Osteoblast (primary cell): ENCODE measurements at regions not wholly inside any gene's neighbourhood (a gene's known extent, or its start where the extent isn't known, plus 50 kb on each side); places are given as distances from the start of the nearest gene placed in this dataset.
A peak's percentile ranks its signal among the peaks of the same experiment; 100 is the strongest.

ENCODE experiments used
- DNase-seq: peaks from one replicate; pipeline ENCODE4 v3.0.0; 2011; ENCODE audit warnings: low spot score, mixed read lengths; ENCODE audit not compliant: insufficient read length; ENCODE audit errors: missing footprints
- H2AFZ ChIP-seq: 2 replicates; pipeline ENCODE4 v1.6.0; 2011; ENCODE audit warnings: mild to moderate bottlenecking, low read length
- H3K27ac ChIP-seq: 2 replicates; pipeline ENCODE4 v1.5.1; 2011; ENCODE audit warnings: mild to moderate bottlenecking, low read depth, low read length, moderate library complexity
- H3K27me3 ChIP-seq: 2 replicates; pipeline ENCODE4 v1.6.0; 2012; ENCODE audit warnings: mild to moderate bottlenecking, control low read depth, inconsistent platforms, low read length, moderate library complexity; ENCODE audit not compliant: insufficient read depth
- H3K36me3 ChIP-seq: 2 replicates; pipeline ENCODE4 v1.5.1; 2011; ENCODE audit warnings: mild to moderate bottlenecking, low read length, control low read depth, moderate library complexity; ENCODE audit not compliant: insufficient read depth
- H3K4me1 ChIP-seq: 2 replicates; pipeline ENCODE4 v1.5.1; 2011; ENCODE audit warnings: mild to moderate bottlenecking, low read length, control low read depth, moderate library complexity; ENCODE audit not compliant: insufficient read depth
- H3K4me2 ChIP-seq: 2 replicates; pipeline ENCODE4 v1.6.0; 2011; ENCODE audit warnings: mild to moderate bottlenecking, low read length; ENCODE audit not compliant: insufficient read depth
- H3K4me3 ChIP-seq: fragments of 200-600 bp; sonication (generic); 3 replicates; pipeline ENCODE4 v1.5.1; 2012; ENCODE audit warnings: mild to moderate bottlenecking, low read length, inconsistent platforms; ENCODE audit not compliant: insufficient read depth
- H3K79me2 ChIP-seq: 2 replicates; pipeline ENCODE4 v1.6.0; 2012; ENCODE audit warnings: mild to moderate bottlenecking, low read length, control low read depth, inconsistent platforms; ENCODE audit not compliant: insufficient read depth
- H3K9me3 ChIP-seq: 2 replicates; pipeline ENCODE4 v1.5.1; 2011; ENCODE audit warnings: low read depth, low read length, control low read depth
- H4K20me1 ChIP-seq: 2 replicates; pipeline ENCODE4 v1.6.0; 2012; ENCODE audit warnings: mild to moderate bottlenecking, low read length, control low read depth; ENCODE audit not compliant: insufficient read depth
- CTCF ChIP-seq: IDR thresholded peaks from 2 replicates; pipeline ENCODE4 v1.5.1; 2011; ENCODE audit warnings: mild to moderate bottlenecking, low read depth, low read length, moderate library complexity; ENCODE audit errors: extremely low read depth

DNA sequence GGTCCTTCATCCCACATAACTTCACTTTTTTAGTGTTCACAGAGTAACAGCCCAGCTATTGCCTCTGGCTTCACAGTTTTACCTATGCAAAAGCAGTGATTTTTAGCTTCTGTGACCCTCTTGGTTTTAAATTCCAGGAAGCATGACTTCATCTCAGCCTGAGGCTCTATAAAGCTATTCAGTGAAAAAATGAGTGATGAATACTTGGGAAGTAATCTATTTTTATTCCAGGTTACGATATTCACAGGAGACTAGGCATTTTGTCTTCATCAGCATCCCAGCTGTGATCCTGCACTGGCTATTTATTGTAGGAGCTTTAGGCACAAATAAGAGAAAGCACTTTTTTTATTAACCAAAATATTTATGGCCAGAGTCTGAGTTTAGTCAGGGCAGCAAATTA lies 164.8 kb downstream of the SNAPC1 start:
- no peak for TF ChIP-seq CTCF
- peaks cover 4% of the 10 kb centered on the region for H3K4me1 ChIP-seq
- peak; percentile 71 for DNase-seq
- H2AFZ ChIP-seq = no peak overlapping the region
- H3K27ac ChIP-seq = peak overlapping the region; percentile 9
- H3K4me3 ChIP-seq = no peak overlapping the region
- no peaks in the 10 kb centered on the region for H3K79me2 ChIP-seq
- peaks cover 36% of the 10 kb centered on the region for H3K27me3 ChIP-seq
- H3K9me3 ChIP-seq = no peaks in the 10 kb centered on the region
- H3K36me3 ChIP-seq = no peaks in the 10 kb centered on the region
- no peaks in the 10 kb centered on the region for H4K20me1 ChIP-seq
- H3K4me2 ChIP-seq = no peak overlapping the region

DNA sequence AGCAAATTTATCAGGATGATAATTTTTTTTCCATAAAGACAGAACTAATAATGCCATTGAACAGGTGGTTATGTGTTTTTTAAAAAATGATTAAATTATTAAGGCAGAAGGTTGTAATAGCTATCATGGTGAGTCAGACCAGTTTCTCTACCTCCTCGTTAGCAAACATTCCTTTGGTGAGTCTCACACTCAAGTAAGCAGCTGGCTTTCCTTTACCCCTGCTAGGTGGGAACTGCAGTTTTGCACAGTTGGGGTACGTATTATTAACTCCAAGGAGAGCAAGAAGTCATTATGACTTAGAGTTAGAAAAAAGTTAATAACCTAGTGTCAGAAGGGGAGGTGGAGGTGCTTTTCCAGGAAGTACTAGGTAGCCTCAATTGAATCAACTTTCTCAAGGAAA lies 165.3 kb downstream of the SNAPC1 start:
- Histone ChIP-seq H4K20me1 (no peaks in the 10 kb centered on the region), H3K27ac (peak overlapping the region; percentile 9), H3K79me2 (no peaks in the 10 kb centered on the region), H3K4me2 (no peak overlapping the region), H3K4me3 (no peak overlapping the region), H2AFZ (no peak overlapping the region), H3K27me3 (peaks cover 39% of the 10 kb centered on the region), H3K4me1 (peaks cover 4% of the 10 kb centered on the region), H3K36me3 (no peaks in the 10 kb centered on the region), H3K9me3 (no peaks in the 10 kb centered on the region)
- no peak for TF ChIP-seq CTCF
- no peak for DNase-seq

GRCh38 chr14:61928300-61928699 lies 166.1 kb downstream of the SNAPC1 start:
- no peak overlapping the region for H2AFZ ChIP-seq
- H3K27ac ChIP-seq = no peak overlapping the region

DNA sequence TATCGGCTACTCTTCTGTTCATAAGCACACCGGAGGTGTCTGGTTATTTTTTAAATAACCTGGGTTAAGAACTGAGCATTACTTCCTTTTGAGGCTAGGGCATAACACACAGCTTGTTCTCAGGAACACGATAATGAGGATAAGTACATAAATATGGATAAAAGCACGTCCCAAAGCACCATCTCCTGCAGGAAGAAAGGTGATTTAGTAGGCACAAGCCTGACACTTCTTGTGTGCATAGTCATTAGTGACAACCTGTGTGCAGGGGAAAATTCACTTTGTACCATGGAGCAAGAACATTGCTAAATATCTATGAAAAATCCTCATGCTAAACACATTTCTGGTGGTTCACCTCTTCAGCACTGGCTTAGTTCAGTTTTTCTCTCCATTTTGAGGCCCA lies 166.5 kb downstream of the SNAPC1 start:
- Histone ChIP-seq H3K36me3 (no peaks in the 10 kb centered on the region), H3K4me2 (no peak overlapping the region), H3K27me3 (peaks cover 39% of the 10 kb centered on the region), H4K20me1 (no peaks in the 10 kb centered on the region), H3K4me1 (peaks cover 4% of the 10 kb centered on the region), H3K79me2 (no peaks in the 10 kb centered on the region), H3K9me3 (no peaks in the 10 kb centered on the region), H3K4me3 (no peak overlapping the region), H2AFZ (no peak overlapping the region), H3K27ac (no peak overlapping the region)
- DNase-seq = no peak
- no peak for TF ChIP-seq CTCF

More at GRCh38 chr14:61928300-61928699, 166.1 kb downstream of the SNAPC1 start:
- Histone ChIP-seq H3K4me2 (no peak overlapping the region), H3K4me1 (peaks cover 4% of the 10 kb centered on the region), H3K4me3 (no peak overlapping the region), H3K9me3 (no peaks in the 10 kb centered on the region), H3K36me3 (no peaks in the 10 kb centered on the region), H3K27me3 (peaks cover 39% of the 10 kb centered on the region), H3K79me2 (no peaks in the 10 kb centered on the region), H4K20me1 (no peaks in the 10 kb centered on the region)
- no peak for DNase-seq
- no peak for TF ChIP-seq CTCF
